GM21619 (cell line): ENCODE measurements at regions not wholly inside any gene's neighbourhood (a gene's known extent, or its start where the extent isn't known, plus 50 kb on each side); places are given as distances from the start of the nearest gene placed in this dataset.
"Not testable (repeated sequence)": the region's sequence is repeated elsewhere in the genome, so short reads cannot be mapped to it uniquely, and the experiment has no call there.

ENCODE experiments used
- ATAC-seq: cut with Tn5 transposase; IDR thresholded peaks from one replicate; pipeline ENCODE4 v1.9.1; 2021; ENCODE audit not compliant: unreplicated experiment

DNA sequence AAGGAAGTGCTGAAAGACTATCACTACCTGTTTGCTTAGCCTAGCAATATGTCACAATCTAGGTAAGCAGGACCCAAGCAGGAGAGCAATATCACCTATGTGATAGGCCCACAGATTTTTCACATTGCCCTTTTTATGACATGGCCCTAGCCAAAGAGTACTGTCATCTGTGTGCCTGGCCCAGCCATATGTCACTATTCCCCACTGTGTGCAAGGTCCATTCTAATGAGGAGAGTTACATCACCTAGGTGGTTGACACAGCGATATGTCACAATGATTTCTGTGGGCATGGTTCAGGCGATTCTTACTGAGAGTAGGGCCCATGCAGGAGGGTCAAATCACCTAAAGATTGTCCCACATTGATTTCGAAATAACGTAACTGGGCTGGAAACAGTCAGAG, 967.7 kb upstream of the AMELY start:
- no peak for ATAC-seq

DNA sequence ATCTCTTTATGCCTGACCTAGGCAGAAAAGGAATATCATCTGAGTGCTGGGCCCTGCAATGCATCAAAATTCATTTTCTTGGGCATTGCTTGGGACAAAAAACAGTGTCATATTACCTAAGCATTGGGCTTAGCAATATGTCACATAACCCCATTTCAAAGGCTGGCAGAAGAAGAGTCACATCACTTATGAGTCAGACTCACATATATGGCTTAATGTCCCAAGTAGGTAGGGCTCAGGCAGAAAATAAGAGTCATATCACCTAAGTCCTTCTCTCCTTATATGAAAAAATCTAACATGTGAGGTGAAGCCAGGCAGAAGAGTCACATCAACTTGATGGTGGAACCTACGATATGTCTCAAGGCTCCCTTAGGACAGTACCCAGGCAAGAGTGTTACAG, 967.2 kb upstream of the AMELY start:
- no peak for ATAC-seq

- no peak for ATAC-seq
Observed at GRCh38 chrY:7877458-7877857, 965.9 kb upstream of the AMELY start.

DNA sequence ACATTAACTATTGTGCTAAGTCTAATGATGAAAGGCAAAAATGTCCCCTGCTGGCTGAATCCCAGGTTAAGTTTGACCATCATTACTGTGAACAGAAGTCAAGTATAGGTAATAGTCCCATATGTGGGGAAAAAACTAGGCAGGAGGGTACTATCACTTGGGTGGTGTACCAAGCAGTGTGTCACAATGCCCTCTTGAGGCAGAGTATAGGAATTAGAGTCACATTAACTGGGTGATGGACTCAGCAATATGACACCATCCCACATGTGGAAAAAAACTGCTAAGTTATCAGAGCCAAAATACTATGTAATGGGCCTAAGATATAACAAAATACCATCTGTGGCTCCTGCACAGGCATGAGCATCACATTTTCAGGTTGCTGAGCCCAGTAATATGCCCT, 962.5 kb upstream of the AMELY start:
- ATAC-seq, result no peak

DNA sequence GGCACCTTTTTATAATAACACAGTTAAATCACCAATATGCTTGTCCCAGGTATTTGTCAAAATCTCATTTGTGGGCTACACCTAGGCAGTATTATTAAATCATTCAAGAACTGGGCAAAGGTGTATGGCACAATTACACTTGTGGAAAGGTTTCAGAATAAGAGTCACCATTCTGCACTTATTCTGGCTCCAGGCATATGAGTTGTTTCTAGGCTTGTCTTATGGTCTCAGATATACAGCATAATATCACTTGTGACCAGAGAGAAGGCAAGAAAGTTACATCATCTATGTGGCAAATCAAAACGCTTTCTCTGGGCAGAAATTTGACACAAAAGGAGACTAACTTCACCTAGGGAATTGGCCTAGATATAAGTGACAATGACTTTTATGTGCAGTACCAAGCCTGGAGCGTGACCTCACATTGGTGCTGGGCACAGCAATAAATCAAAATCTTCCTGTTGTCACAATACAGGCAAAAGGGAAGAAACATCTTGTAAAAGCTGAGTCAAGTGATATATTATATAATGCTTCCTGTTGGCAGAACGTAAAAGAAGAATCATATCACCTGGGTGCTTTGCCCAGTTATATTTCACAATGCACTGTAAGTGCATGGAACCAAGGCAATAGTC, 959.9 kb upstream of the AMELY start:
- ATAC-seq, result no peak

GRCh38 chrY:7866976-7867375, 955.4 kb upstream of the AMELY start:
- no peak for ATAC-seq

DNA sequence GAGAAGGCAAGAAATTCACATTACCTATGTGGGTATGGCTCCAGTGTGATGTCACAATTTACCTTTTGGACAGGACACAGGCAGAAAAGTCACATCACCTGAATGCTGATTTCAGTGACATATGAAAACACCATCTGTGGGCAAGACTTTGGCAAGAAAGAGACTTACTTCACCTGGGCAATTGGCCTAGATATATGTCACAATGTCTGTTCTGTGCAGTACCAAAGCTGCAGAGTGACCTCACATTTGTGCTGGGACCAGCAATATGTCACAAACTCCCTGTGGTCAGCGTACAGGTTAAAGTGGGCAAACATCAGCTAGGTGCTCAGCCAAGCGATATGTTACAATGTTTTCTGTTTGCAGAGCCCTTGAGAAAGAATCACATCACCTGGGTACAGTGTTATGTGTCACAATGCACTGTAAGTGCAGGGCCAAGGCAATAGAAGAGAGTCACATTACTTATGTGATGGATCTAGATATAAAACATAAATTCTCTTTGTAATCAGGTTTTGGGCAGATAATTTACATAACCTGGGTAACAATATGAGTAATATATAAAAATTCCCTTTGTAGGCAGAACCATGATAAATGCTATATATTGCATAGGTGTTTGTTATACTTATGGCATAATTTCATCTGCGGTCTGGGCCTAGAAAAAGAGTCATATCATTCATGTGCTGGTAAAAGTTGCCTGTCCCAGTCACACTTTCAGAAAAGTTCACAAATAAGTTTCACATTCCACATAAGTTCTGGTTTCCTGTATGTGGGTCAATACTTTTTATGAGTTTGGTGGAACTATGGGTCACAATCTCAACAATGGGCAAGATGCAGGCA, 949.4 kb upstream of the AMELY start:
- ATAC-seq, result no peak

DNA sequence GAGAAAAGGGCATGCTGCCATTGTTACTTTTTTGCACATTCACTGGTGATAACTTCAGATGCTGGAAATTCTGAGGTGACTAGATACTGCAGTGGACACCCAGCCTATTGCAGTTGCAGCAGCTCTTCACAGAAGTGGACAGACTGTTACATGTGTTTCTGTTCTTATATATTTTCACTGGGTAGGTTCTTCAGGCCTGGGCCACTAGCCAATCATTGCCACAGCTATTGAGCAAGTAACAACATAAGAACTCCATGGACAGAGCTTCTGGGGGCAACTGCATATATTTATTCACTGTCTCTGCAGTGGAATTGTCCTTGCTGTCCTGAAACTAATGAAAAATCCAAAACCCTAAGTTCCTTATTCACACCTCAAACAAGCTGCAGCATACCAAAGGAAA, 938.6 kb upstream of the AMELY start:
- ATAC-seq, result no peak

DNA sequence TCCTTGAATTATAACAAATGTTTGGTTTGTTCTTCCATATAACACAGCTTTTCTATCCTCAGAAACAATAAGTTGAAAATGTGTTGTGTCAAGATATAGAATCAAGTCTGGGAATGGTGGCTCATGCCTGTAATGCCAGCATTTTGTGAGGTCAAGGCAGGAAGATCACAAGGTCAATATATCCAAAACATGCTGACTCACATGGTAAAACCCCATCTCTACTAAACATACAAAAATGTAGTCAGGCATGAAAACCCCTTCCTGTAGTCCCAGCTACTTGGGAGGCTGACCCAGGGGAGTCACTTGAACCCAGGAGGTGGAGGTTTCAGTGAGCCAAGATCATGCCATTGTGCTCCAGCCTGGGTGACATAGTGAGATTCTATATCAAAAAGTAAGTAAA, 934.2 kb upstream of the AMELY start:
- no peak for ATAC-seq

GRCh38 chrY:7837046-7837445, 925.5 kb upstream of the AMELY start:
- no peak for ATAC-seq

DNA sequence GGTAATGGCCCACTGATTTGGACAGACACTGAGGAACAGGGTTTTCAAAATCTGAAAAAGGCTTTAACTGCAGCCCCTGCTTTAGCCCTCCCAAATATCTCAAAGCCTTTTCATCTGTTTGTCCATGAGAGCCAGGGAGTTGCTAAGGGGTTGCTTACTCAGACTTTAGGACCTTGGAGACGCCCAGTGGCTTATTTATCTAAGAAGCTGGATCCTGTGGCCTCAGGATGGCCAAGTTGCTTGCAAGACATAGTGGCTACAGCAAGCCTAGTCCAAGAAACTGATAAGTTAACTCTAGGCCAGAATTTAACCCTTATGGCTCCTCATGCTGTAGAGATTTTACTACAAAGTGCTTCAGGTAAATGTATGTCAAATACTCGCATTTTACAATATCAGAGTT, 924.8 kb upstream of the AMELY start:
- no peak for ATAC-seq

DNA sequence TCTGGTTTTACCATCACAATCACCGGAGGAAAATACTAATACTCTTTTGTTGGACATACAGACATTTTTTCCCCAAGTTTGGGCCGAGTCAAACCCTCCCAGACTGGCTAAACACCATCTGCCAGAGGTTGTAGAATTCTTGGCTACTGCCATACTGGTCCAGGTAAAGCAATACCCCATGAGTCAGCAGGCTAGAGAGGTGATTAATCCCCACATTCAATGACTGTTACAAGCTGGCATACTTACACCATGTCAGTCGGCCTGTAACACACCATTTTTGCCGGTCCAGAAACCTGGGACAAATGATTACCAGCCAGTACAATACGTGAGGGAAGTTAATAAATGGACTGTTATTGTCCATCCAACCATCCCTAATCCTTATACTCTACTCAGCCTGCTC, 923.9 kb upstream of the AMELY start:
- no peak for ATAC-seq

DNA sequence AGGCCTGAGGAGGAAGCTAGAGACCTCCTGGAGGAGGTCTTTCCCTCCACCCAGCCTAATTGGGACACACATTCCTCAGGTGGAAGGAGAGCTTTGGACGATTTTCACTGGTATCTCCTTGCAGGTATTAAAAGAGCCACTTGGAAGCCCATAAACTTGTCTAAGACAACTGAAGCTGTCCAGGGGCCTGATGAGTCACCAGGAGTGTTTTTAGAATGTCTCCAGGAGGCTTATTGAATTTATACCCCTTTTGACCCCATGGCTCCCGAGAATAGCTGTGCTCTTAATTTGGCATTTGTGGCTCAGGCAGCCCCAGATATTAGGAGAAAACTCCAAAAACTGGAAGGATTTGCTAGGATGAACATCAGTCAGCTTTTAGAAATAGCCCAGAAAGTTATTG, 922.7 kb upstream of the AMELY start:
- no peak for ATAC-seq

- ATAC-seq, result not testable (repeated sequence)
Observed at GRCh38 chrY:7830881-7831280, 919.3 kb upstream of the AMELY start.

DNA sequence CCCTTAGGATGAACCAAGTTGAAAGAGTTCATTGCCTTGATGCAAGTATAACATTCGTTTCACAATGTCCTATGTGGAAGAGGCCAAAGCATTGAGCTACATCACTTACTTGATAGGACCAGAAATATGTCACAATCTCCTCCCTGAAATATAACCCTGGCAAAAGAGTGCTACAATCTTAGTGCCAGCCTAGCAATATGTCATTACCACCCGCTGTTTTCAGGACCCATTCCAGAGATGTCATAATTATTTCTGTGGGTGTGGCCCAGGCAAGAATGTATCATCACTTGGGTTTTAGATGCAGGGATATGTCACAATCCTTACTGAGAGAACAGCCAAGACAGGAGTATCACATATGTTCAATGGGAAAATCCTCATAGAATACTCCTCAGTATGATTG, 915.0 kb upstream of the AMELY start:
- no peak for ATAC-seq

DNA sequence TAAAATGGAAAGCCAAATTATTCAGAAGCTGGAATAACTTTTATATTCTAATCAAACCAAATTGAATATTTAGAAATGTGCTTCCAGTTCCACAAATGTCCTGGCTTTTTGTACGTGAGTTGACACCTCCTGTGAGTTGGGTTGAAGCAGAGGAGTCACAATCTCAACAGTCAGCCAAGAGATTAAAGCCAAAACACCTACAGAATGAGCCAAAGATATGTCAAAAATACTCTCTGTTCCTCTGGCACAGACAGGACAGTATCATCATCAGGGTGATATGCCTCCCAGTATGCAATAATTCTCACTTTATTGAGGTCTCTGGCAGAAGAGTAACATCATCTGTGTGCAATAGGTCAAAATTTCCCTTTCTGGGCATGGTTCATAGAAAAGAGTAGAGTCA, 914.3 kb upstream of the AMELY start:
- no peak for ATAC-seq

GRCh38 chrY:7821295-7822035, 909.9 kb upstream of the AMELY start:
- no peak for ATAC-seq

GRCh38 chrY:7818924-7819323, 907.4 kb upstream of the AMELY start:
- no peak for ATAC-seq

DNA sequence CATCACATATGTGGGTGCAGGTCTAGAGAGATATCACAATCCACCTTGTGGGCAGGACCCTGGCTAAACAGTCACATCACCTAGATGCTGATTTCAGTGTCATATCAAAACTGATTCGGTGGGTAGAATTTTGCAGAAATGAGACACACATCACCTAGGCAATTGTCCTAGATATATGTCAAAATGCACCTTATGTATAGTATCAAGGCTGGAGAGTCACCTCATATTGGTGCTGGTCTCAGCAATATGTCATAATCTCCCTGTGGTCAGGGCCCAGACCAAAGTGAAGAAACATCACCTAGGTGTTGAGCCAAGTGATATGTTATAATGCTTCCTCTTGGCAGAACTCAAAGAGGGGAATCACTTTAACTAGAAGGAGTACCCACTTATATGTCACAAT, 905.0 kb upstream of the AMELY start:
- no peak for ATAC-seq

GRCh38 chrY:7815921-7816320, 904.4 kb upstream of the AMELY start:
- ATAC-seq, result no peak

DNA sequence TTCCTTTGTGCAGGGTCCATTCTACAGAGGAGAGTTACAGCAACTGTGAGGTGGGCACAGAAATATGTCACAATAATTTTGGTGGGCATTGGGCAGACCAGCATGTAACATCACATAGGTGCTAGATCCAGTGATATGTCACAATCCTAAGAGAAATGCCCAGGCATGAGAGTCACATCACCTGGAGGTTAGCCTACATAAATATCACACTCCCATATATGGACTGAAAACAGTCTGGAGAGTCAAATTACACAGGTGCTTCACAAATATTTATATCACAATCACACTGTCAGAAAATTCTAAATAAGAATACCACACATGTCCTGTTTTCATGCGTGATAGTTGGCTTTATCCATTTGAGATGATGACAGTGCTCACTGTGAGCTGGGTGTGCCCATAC, 903.7 kb upstream of the AMELY start:
- no peak for ATAC-seq

DNA sequence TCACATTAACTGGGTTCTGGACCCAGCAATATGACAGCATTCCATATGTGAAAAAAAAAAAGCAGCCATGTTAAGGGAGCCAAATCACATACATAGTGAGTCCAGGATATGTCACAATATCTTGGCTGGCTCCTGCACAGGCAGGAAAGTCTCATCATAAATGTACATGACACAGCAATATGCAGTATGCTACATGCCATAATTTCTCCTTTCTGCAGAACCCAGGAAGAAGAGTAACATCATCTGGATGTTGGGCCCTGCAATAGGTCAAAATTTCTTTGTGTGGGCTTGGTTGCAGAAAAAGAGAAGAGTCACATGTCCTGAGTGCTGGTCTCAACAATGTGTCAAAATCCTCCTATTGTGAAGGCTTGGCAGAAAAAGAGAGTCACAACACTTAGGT, 902.8 kb upstream of the AMELY start:
- no peak for ATAC-seq
